HepG2 (cell line): ENCODE measurements at regions not wholly inside any gene's neighbourhood (a gene's known extent, or its start where the extent isn't known, plus 50 kb on each side); places are given as distances from the start of the nearest gene placed in this dataset.

Experiments
- DZIP1 ChIP-seq: sonication (generic); formaldehyde crosslinking; IDR thresholded peaks from 2 replicates; pipeline ENCODE4 v1.5.0; 2020; ENCODE audit warnings: mild to moderate bottlenecking, missing genetic modification reagents
- ZBTB44 ChIP-seq: sonication (generic); formaldehyde crosslinking; IDR thresholded peaks from 2 replicates; pipeline ENCODE4 v1.4.0; 2020; ENCODE audit warnings: missing genetic modification reagents
- ZFY ChIP-seq: sonication (generic); formaldehyde crosslinking; IDR thresholded peaks from 2 replicates; pipeline ENCODE4 v1.4.0; 2020; ENCODE audit warnings: missing genetic modification reagents
- ZNF550 ChIP-seq: sonication (generic); formaldehyde crosslinking; IDR thresholded peaks from 2 replicates; pipeline ENCODE4 v1.4.0; 2020; ENCODE audit warnings: mild to moderate bottlenecking, missing genetic modification reagents, borderline replicate concordance
- ZNF556 ChIP-seq: sonication (generic); formaldehyde crosslinking; IDR thresholded peaks from 2 replicates; pipeline ENCODE4 v1.4.0; 2020; ENCODE audit warnings: mild to moderate bottlenecking, missing genetic modification reagents, borderline replicate concordance
- ZNF7 ChIP-seq: IDR thresholded peaks from 2 replicates; pipeline ENCODE4 v1.6.1; 2016; ENCODE audit warnings: missing biosample characterization, missing genetic modification reagents
- TF ChIP-seq, protein P1 (sequence below): sonication (generic); formaldehyde crosslinking; IDR thresholded peaks from 2 replicates; pipeline ENCODE4 v1.4.0; 2020; ENCODE audit warnings: missing genetic modification reagents; ENCODE audit errors: not compliant biosample characterization

DNA sequence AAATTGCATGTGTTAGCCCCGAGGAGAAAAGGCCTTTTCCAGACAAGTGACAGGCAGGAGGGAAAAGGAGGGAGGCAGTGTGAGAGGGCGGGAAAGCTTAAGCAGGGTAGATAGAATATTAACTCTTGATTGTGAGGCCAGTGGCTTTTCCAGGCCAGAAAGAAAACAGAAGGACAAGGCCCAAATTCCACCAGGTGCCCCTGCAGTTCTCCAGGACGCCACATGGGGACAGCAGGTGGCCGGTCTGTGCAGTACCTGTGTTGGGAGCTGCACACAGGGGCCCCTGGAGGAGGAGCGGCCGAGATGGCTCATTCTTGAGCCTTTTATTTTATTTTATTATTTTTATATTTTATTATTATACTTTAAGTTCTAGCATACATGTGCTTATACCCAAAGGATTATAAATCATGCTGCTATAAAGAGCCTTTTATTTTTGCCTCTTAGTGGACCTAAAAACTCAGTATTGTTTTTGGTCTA is 141.3 kb upstream of the KLF14 start (continued):
- TF ChIP-seq, protein P1, sequence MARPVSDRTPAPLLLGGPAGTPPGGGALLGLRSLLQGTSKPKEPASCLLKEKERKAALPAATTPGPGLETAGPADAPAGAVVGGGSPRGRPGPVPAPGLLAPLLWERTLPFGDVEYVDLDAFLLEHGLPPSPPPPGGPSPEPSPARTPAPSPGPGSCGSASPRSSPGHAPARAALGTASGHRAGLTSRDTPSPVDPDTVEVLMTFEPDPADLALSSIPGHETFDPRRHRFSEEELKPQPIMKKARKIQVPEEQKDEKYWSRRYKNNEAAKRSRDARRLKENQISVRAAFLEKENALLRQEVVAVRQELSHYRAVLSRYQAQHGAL (CRISPR knock-in tag): no peak
- TF ChIP-seq ZNF550 (CRISPR knock-in tag) (no peak), DZIP1 (CRISPR knock-in tag) (no peak), ZFY (CRISPR knock-in tag) (peak; percentile 32; the same call in 1 of the 2 replicates), ZBTB44 (CRISPR knock-in tag) (no peak), ZNF556 (CRISPR knock-in tag) (no peak), ZNF7 (CRISPR knock-in tag) (no peak)
- TF ChIP-seq, all 625 proteins: peak for 20
